Liver (tissue), 8 donors: ENCODE measurements at regions not wholly inside any gene's neighbourhood (a gene's known extent, or its start where the extent isn't known, plus 50 kb on each side); places are given as distances from the start of the nearest gene placed in this dataset.
A peak's percentile ranks its signal among the peaks of the same experiment; 100 is the strongest.

Source experiments
- DNase-seq: peaks from one replicate; pipeline ENCODE4 v3.0.0-alpha.2; 2017; ENCODE audit warnings: low spot score
- H3K27ac ChIP-seq, 2 donors: one replicate each; pipeline ENCODE4 v1.7.0; 2013; ENCODE audit warnings: inconsistent platforms in 2 of 2, low read length in 2 of 2, control low read depth in 1 of 2, low read depth in 1 of 2, mild to moderate bottlenecking in 1 of 2
- H3K27me3 ChIP-seq, 4 donors: one replicate each; pipeline versions ENCODE4 v1.6.1 to v1.7.0; 2013; ENCODE audit warnings: low read length in 3 of 4, inconsistent platforms in 1 of 4, mild to moderate bottlenecking in 1 of 4, moderate library complexity in 1 of 4; ENCODE audit not compliant: control insufficient read depth in 4 of 4, insufficient read depth in 4 of 4
- H3K36me3 ChIP-seq, 4 donors: one replicate each; pipeline versions ENCODE4 v1.6.1 to v1.7.0; 2013; ENCODE audit warnings: low read length in 3 of 4, mild to moderate bottlenecking in 3 of 4, low read depth in 1 of 4, moderate library complexity in 1 of 4; ENCODE audit not compliant: control insufficient read depth in 4 of 4, insufficient read depth in 3 of 4
- H3K4me1 ChIP-seq, 4 donors: one replicate each; pipeline versions ENCODE4 v1.6.1 to v1.7.0; 2013; ENCODE audit warnings: low read length in 3 of 4, mild to moderate bottlenecking in 3 of 4, moderate library complexity in 1 of 4; ENCODE audit not compliant: control insufficient read depth in 4 of 4, insufficient read depth in 4 of 4
- H3K4me3 ChIP-seq, 3 donors: one replicate each; pipeline versions ENCODE4 v1.6.1 to v1.7.0; 2013; ENCODE audit warnings: low read length in 3 of 3, control low read depth in 1 of 3, low read depth in 1 of 3, mild to moderate bottlenecking in 1 of 3
- H3K9ac ChIP-seq, 2 donors: one replicate each; pipeline ENCODE4 v1.7.0; 2013; ENCODE audit warnings: low read length in 2 of 2, mild to moderate bottlenecking in 2 of 2, moderate library complexity in 2 of 2, control low read depth in 1 of 2, low read depth in 1 of 2
- H3K9me3 ChIP-seq, 4 donors: one replicate each; pipeline versions ENCODE4 v1.6.1 to v1.7.0; 2013; ENCODE audit warnings: low read length in 3 of 4; ENCODE audit not compliant: control insufficient read depth in 4 of 4
- ATF3 ChIP-seq: IDR thresholded peaks from 2 replicates; pipeline ENCODE4 v1.6.1; 2016; ENCODE audit warnings: antibody characterized with exemption
- EGR1 ChIP-seq, 2 donors: IDR thresholded peaks; 2 replicates each; pipeline ENCODE4 v1.6.1; 2016 to 2018; ENCODE audit warnings: antibody characterized with exemption in 2 of 2, low read depth in 2 of 2
- FOXA1 ChIP-seq: IDR thresholded peaks from 2 replicates; pipeline ENCODE4 v1.6.1; 2016; ENCODE audit warnings: antibody characterized with exemption
- FOXA2 ChIP-seq: IDR thresholded peaks from 2 replicates; pipeline ENCODE4 v1.6.1; 2016; ENCODE audit warnings: antibody characterized with exemption
- GABPA ChIP-seq, 2 donors: IDR thresholded peaks in 1 of 2; conservative IDR thresholded peaks in 1 of 2; 2 replicates each; pipeline ENCODE4 v1.6.1; 2016; ENCODE audit warnings: antibody characterized with exemption in 2 of 2, mild to moderate bottlenecking in 1 of 2, moderate library complexity in 1 of 2
- HNF4A ChIP-seq, 2 donors: conservative IDR thresholded peaks; 2 replicates each; pipeline ENCODE4 v1.6.1; 2016; ENCODE audit warnings: antibody characterized with exemption in 2 of 2, mild to moderate bottlenecking in 2 of 2
- HNF4G ChIP-seq: IDR thresholded peaks from 2 replicates; pipeline ENCODE4 v1.6.1; 2016; ENCODE audit warnings: antibody characterized with exemption
- JUND ChIP-seq, 2 donors: IDR thresholded peaks; 2 replicates each; pipeline ENCODE4 v1.6.1; 2016; ENCODE audit warnings: antibody characterized with exemption in 2 of 2
- MAX ChIP-seq: IDR thresholded peaks from 2 replicates; pipeline ENCODE4 v1.6.1; 2016; ENCODE audit warnings: antibody characterized with exemption
- NR2F2 ChIP-seq: IDR thresholded peaks from 2 replicates; pipeline ENCODE4 v1.6.1; 2016; ENCODE audit warnings: antibody characterized with exemption
- RAD21 ChIP-seq, 2 donors: IDR thresholded peaks; 2 replicates each; pipeline ENCODE4 v1.6.1; 2016; ENCODE audit warnings: antibody characterized with exemption in 2 of 2, mild to moderate bottlenecking in 2 of 2
- RXRA ChIP-seq, 2 donors: IDR thresholded peaks; 2 replicates each; pipeline ENCODE4 v1.6.1; 2017 to 2018; ENCODE audit warnings: antibody characterized with exemption in 2 of 2, mild to moderate bottlenecking in 1 of 2
- SP1 ChIP-seq: IDR thresholded peaks from 2 replicates; pipeline ENCODE4 v1.6.1; 2018; ENCODE audit warnings: antibody characterized with exemption, mild to moderate bottlenecking
- TAF1 ChIP-seq: conservative IDR thresholded peaks from 2 replicates; pipeline ENCODE4 v1.6.1; 2016; ENCODE audit warnings: antibody characterized with exemption, mild to moderate bottlenecking
- YY1 ChIP-seq: IDR thresholded peaks from 2 replicates; pipeline ENCODE4 v1.6.1; 2016; ENCODE audit warnings: antibody characterized with exemption, mild to moderate bottlenecking
- WGBS: extraction: QIAGEN DNeasy Blood & Tissue Kit; methylation state at CpG from one replicate; pipeline ENCODE4 v1.1.7; 2013; 5-methylcytosine and 5-hydroxymethylcytosine counted together
- TF ChIP-seq, protein P1 (sequence below): IDR thresholded peaks from 2 replicates; pipeline ENCODE4 v1.6.1; 2016; ENCODE audit warnings: antibody characterized with exemption
- TF ChIP-seq, protein P2 (sequence below): fragments of 150-350 bp; IDR thresholded peaks from 2 replicates; pipeline ENCODE4 v1.5.1; 2017; ENCODE audit warnings: improper control_type of control experiment, low read depth, low read length; ENCODE audit not compliant: missing input control
- TF ChIP-seq, protein P3 (sequence below): IDR thresholded peaks from 2 replicates; pipeline ENCODE4 v1.6.1; 2016; ENCODE audit warnings: antibody characterized with exemption, mild to moderate bottlenecking
- donor health status: healthy.
- donor health status: healthy.
- donor health status: healthy.
- donor health status: healthy.
- donor health status: healthy.

DNA sequence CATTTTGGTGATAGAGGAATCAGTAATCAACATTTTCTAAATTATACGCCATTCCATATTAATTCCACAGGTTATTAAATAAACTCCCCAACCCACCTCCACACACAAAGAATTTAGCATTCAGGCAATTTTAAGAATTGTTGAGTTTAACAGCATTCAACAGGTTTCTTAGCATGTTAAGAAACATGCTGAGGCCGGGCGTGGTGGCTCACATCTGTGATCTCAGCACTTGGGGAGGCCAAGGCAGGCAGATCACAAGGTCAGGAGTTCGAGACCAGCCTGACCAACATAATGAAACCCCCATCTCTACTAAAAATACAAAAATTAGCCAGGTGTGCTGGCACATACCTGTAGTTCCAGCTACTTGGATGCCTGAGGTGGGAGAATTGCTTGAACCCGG, 64.0 kb upstream of the PHACTR2 start:
- Histone ChIP-seq H3K27ac (no peak overlapping the region), H3K9me3 (no peaks in the 10 kb centered on the region), H3K9ac (no peak overlapping the region), H3K4me3 (peak overlapping the region in 1 of 3 donors; percentile 15), H3K4me1 (no peaks in the 10 kb centered on the region), H3K36me3 (no peaks in the 10 kb centered on the region), H3K27me3 (no peaks in the 10 kb centered on the region)
- no peak for TF ChIP-seq FOXA1
- TF ChIP-seq EGR1 (IDR thresholded peaks at IDR 0.05; ENCODE audit: low read depth in 2 of 2): no peak
- no peak for TF ChIP-seq MAX
- TF ChIP-seq, protein P1, sequence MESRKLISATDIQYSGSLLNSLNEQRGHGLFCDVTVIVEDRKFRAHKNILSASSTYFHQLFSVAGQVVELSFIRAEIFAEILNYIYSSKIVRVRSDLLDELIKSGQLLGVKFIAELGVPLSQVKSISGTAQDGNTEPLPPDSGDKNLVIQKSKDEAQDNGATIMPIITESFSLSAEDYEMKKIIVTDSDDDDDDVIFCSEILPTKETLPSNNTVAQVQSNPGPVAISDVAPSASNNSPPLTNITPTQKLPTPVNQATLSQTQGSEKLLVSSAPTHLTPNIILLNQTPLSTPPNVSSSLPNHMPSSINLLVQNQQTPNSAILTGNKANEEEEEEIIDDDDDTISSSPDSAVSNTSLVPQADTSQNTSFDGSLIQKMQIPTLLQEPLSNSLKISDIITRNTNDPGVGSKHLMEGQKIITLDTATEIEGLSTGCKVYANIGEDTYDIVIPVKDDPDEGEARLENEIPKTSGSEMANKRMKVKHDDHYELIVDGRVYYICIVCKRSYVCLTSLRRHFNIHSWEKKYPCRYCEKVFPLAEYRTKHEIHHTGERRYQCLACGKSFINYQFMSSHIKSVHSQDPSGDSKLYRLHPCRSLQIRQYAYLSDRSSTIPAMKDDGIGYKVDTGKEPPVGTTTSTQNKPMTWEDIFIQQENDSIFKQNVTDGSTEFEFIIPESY: no peak
- no peak for TF ChIP-seq FOXA2
- no peak for TF ChIP-seq NR2F2
- no peak for TF ChIP-seq GABPA (IDR thresholded peaks at IDR 0.05 in 1 of 2, conservative IDR thresholded peaks at IDR 0.05 in 1 of 2)
- TF ChIP-seq HNF4G: no peak
- no peak for TF ChIP-seq YY1
- TF ChIP-seq, protein P2, sequence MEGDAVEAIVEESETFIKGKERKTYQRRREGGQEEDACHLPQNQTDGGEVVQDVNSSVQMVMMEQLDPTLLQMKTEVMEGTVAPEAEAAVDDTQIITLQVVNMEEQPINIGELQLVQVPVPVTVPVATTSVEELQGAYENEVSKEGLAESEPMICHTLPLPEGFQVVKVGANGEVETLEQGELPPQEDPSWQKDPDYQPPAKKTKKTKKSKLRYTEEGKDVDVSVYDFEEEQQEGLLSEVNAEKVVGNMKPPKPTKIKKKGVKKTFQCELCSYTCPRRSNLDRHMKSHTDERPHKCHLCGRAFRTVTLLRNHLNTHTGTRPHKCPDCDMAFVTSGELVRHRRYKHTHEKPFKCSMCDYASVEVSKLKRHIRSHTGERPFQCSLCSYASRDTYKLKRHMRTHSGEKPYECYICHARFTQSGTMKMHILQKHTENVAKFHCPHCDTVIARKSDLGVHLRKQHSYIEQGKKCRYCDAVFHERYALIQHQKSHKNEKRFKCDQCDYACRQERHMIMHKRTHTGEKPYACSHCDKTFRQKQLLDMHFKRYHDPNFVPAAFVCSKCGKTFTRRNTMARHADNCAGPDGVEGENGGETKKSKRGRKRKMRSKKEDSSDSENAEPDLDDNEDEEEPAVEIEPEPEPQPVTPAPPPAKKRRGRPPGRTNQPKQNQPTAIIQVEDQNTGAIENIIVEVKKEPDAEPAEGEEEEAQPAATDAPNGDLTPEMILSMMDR: no peak
- no peak for TF ChIP-seq RXRA (IDR thresholded peaks at IDR 0.05)
- TF ChIP-seq, protein P3, sequence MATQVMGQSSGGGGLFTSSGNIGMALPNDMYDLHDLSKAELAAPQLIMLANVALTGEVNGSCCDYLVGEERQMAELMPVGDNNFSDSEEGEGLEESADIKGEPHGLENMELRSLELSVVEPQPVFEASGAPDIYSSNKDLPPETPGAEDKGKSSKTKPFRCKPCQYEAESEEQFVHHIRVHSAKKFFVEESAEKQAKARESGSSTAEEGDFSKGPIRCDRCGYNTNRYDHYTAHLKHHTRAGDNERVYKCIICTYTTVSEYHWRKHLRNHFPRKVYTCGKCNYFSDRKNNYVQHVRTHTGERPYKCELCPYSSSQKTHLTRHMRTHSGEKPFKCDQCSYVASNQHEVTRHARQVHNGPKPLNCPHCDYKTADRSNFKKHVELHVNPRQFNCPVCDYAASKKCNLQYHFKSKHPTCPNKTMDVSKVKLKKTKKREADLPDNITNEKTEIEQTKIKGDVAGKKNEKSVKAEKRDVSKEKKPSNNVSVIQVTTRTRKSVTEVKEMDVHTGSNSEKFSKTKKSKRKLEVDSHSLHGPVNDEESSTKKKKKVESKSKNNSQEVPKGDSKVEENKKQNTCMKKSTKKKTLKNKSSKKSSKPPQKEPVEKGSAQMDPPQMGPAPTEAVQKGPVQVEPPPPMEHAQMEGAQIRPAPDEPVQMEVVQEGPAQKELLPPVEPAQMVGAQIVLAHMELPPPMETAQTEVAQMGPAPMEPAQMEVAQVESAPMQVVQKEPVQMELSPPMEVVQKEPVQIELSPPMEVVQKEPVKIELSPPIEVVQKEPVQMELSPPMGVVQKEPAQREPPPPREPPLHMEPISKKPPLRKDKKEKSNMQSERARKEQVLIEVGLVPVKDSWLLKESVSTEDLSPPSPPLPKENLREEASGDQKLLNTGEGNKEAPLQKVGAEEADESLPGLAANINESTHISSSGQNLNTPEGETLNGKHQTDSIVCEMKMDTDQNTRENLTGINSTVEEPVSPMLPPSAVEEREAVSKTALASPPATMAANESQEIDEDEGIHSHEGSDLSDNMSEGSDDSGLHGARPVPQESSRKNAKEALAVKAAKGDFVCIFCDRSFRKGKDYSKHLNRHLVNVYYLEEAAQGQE: no peak
- no peak for TF ChIP-seq JUND (IDR thresholded peaks at IDR 0.05)
- no peak for TF ChIP-seq SP1
- no peak for TF ChIP-seq ATF3
- no peak for TF ChIP-seq RAD21 (IDR thresholded peaks at IDR 0.05)
- no peak for TF ChIP-seq TAF1
- no peak for TF ChIP-seq HNF4A (conservative IDR thresholded peaks at IDR 0.05)
- no peak for DNase-seq
- 96% methylated on average over 5 of the region's 5 CpGs for WGBS

DNA sequence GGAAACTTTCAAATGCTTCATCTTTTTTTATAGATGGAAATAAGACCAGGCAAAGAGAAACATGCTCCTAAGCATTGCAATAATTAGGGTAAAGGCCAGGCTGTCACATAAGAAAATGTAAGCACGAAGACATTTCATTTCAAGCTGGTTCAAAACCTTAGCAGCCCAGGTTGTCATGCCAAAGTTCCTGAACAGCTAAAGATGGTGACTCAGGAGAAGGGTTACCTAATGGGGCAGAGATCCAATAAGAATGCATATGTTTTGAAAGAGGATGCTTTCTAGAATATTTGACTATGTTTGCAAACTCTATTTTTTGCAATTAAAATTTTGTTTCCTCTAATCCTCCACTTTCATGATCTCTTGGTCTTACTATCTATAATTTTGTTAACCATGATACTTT, 65.6 kb upstream of the PHACTR2 start:
- DNase-seq: no peak
- WGBS: 95% methylated on average over 1 of the region's 1 CpG
- TF ChIP-seq NR2F2: no peak
- TF ChIP-seq YY1: no peak
- TF ChIP-seq, protein P3: no peak
- TF ChIP-seq, protein P2: no peak

More for the DNA sequence above, 65.6 kb upstream of the PHACTR2 start:
- no peaks in the 10 kb centered on the region for H3K36me3 ChIP-seq
- no peaks in the 10 kb centered on the region for H3K9me3 ChIP-seq
- H3K4me3 ChIP-seq: no peak overlapping the region
- no peaks in the 10 kb centered on the region for H3K27me3 ChIP-seq
- peaks cover 0 to 4% (median 0%) of the 10 kb centered on the region in 4 donors for H3K4me1 ChIP-seq
- H3K9ac ChIP-seq: no peak overlapping the region
- no peak overlapping the region for H3K27ac ChIP-seq
